ENCODE measurements at regions not wholly inside any gene's neighbourhood (a gene's known extent, or its start where the extent isn't known, plus 50 kb on each side); places are given as distances from the start of the nearest gene placed in this dataset.

GRCh38 chrY:19354061-19354856 lies 390.3 kb downstream of the KDM5D start:
- no peak for DNase-seq

- DNase-seq, result no peak
Observed at GRCh38 chrY:19351616-19352015, 392.9 kb downstream of the KDM5D start.

- DNase-seq, result no peak
Observed at GRCh38 chrY:19321701-19322100, 422.8 kb downstream of the KDM5D start.

GRCh38 chrY:19319135-19319534 lies 425.4 kb downstream of the KDM5D start:
- DNase-seq, result no peak

GRCh38 chrY:19317271-19317987 lies 427.1 kb downstream of the KDM5D start:
- no peak for DNase-seq

GRCh38 chrY:19307627-19308026 lies 436.9 kb downstream of the KDM5D start:
- no peak for DNase-seq

GRCh38 chrY:19303136-19303535 lies 441.4 kb downstream of the KDM5D start:
- no peak for DNase-seq

GRCh38 chrY:19290925-19291324 lies 453.6 kb downstream of the KDM5D start:
- DNase-seq, result no peak

- DNase-seq, result no peak
Observed at GRCh38 chrY:19274076-19274475, 470.4 kb downstream of the KDM5D start.

GRCh38 chrY:19268331-19268730 lies 476.2 kb downstream of the KDM5D start:
- no peak for DNase-seq

- DNase-seq, result no peak
Observed at GRCh38 chrY:19265404-19265803, 479.1 kb downstream of the KDM5D start.

- no peak for DNase-seq
Observed at GRCh38 chrY:19262310-19262709, 482.2 kb downstream of the KDM5D start.

GRCh38 chrY:19232276-19232994 lies 458.9 kb upstream of the HSFY2 start:
- DNase-seq, result peak; percentile 13

- no peak for DNase-seq
Observed at GRCh38 chrY:19220784-19221183, 447.2 kb upstream of the HSFY2 start.

GRCh38 chrY:19208915-19209314 lies 435.4 kb upstream of the HSFY2 start:
- DNase-seq, result no peak

GRCh38 chrY:19207048-19207447 lies 433.5 kb upstream of the HSFY2 start:
- no peak for DNase-seq

GRCh38 chrY:19180824-19181223 lies 407.3 kb upstream of the HSFY2 start:
- no peak for DNase-seq

GRCh38 chrY:19168202-19168565 lies 394.6 kb upstream of the HSFY2 start:
- no peak for DNase-seq

GRCh38 chrY:19167319-19168201 lies 394.0 kb upstream of the HSFY2 start:
- no peak for DNase-seq

- DNase-seq, result no peak
Observed at GRCh38 chrY:19148783-19149182, 375.2 kb upstream of the HSFY2 start.

- no peak for DNase-seq
Observed at GRCh38 chrY:19146296-19146695, 372.8 kb upstream of the HSFY2 start.

- no peak for DNase-seq
Observed at GRCh38 chrY:19142093-19142492, 368.6 kb upstream of the HSFY2 start.

Data from activated CD4-positive, alpha-beta T cell treated with anti-CD3 and anti-CD28 coated beads for 1 hour (primary cell).